ENCODE measurements at regions not wholly inside any gene's neighbourhood (a gene's known extent, or its start where the extent isn't known, plus 50 kb on each side); places are given as distances from the start of the nearest gene placed in this dataset.

GRCh38 chr13:60925686-60926085 is 490.0 kb downstream of the PCDH20 start:
- TF ChIP-seq CTCF (IDR thresholded peaks at IDR 0.05; ENCODE audit: low read depth, low read length, poor library complexity, severe bottlenecking) (no peak), EZH2phosphoT487 (IDR thresholded peaks at IDR 0.05; ENCODE audit: borderline replicate concordance, low read length) (no peak)
- no peaks in the 10 kb centered on the region for H3K36me3 ChIP-seq (ENCODE audit: control insufficient read depth, low read length)

GRCh38 chr13:60924856-60925255 is 490.8 kb downstream of the PCDH20 start:
- Histone ChIP-seq H3K4me2 (ENCODE audit: low read length) (no peak overlapping the region), H3K9me3 (ENCODE audit: control insufficient read depth, insufficient read depth, low read length) (no peaks in the 10 kb centered on the region), H3K27ac (ENCODE audit: low read depth, low read length) (no peak overlapping the region), H3K9me2 (replicated peaks; ENCODE audit: control insufficient read depth, low read length) (no peaks in the 10 kb centered on the region), H4K20me1 (ENCODE audit: control insufficient read depth, insufficient read depth, low read depth, low read length) (no peaks in the 10 kb centered on the region), H3K4me1 (ENCODE audit: control insufficient read depth, low read length) (no peaks in the 10 kb centered on the region), H3K4me3 (ENCODE audit: low read length) (no peak overlapping the region), H3K79me2 (ENCODE audit: control insufficient read depth, low read length) (no peaks in the 10 kb centered on the region), H3F3A (ENCODE audit: control insufficient read depth, insufficient read depth) (no peaks in the 10 kb centered on the region), H3K27me3 (ENCODE audit: control insufficient read depth, low read length) (no peaks in the 10 kb centered on the region), H3K36me3 (ENCODE audit: control insufficient read depth, low read length) (no peaks in the 10 kb centered on the region)
- TF ChIP-seq EZH2phosphoT487 (IDR thresholded peaks at IDR 0.05; ENCODE audit: borderline replicate concordance, low read length): no peak
- TF ChIP-seq CTCF (IDR thresholded peaks at IDR 0.05; ENCODE audit: low read depth, low read length, poor library complexity, severe bottlenecking): no peak

More at GRCh38 chr13:60925686-60926085, 490.0 kb downstream of the PCDH20 start:
- Histone ChIP-seq H3K9me2 (replicated peaks; ENCODE audit: control insufficient read depth, low read length) (no peaks in the 10 kb centered on the region), H3K9me3 (ENCODE audit: control insufficient read depth, insufficient read depth, low read length) (no peaks in the 10 kb centered on the region), H3F3A (ENCODE audit: control insufficient read depth, insufficient read depth) (no peaks in the 10 kb centered on the region), H3K79me2 (ENCODE audit: control insufficient read depth, low read length) (no peaks in the 10 kb centered on the region), H3K4me3 (ENCODE audit: low read length) (no peak overlapping the region), H3K4me1 (ENCODE audit: control insufficient read depth, low read length) (no peaks in the 10 kb centered on the region), H3K27ac (ENCODE audit: low read depth, low read length) (no peak overlapping the region), H3K27me3 (ENCODE audit: control insufficient read depth, low read length) (no peaks in the 10 kb centered on the region), H3K4me2 (ENCODE audit: low read length) (no peak overlapping the region), H4K20me1 (ENCODE audit: control insufficient read depth, insufficient read depth, low read depth, low read length) (no peaks in the 10 kb centered on the region)

GRCh38 chr13:60922576-60923231 is 492.9 kb downstream of the PCDH20 start:
- Histone ChIP-seq H3K4me3 (ENCODE audit: low read length) (no peak overlapping the region), H3K4me1 (ENCODE audit: control insufficient read depth, low read length) (no peaks in the 10 kb centered on the region), H3K36me3 (ENCODE audit: control insufficient read depth, low read length) (no peaks in the 10 kb centered on the region), H3K4me2 (ENCODE audit: low read length) (no peak overlapping the region), H3K79me2 (ENCODE audit: control insufficient read depth, low read length) (no peaks in the 10 kb centered on the region), H3F3A (ENCODE audit: control insufficient read depth, insufficient read depth) (no peaks in the 10 kb centered on the region), H4K20me1 (ENCODE audit: control insufficient read depth, insufficient read depth, low read depth, low read length) (no peaks in the 10 kb centered on the region), H3K27me3 (ENCODE audit: control insufficient read depth, low read length) (no peaks in the 10 kb centered on the region), H3K9me2 (replicated peaks; ENCODE audit: control insufficient read depth, low read length) (no peaks in the 10 kb centered on the region), H3K27ac (ENCODE audit: low read depth, low read length) (no peak overlapping the region), H3K9me3 (ENCODE audit: control insufficient read depth, insufficient read depth, low read length) (no peaks in the 10 kb centered on the region)
- TF ChIP-seq CTCF (IDR thresholded peaks at IDR 0.05; ENCODE audit: low read depth, low read length, poor library complexity, severe bottlenecking) (no peak), EZH2phosphoT487 (IDR thresholded peaks at IDR 0.05; ENCODE audit: borderline replicate concordance, low read length) (no peak)

Data from DOHH2 (cell line).